Mesenchymal stem cell (in vitro differentiated cells and primary cell): ENCODE measurements at regions not wholly inside any gene's neighbourhood (a gene's known extent, or its start where the extent isn't known, plus 50 kb on each side); places are given as distances from the start of the nearest gene placed in this dataset.

Source experiments
- DNase-seq: peaks from one replicate; pipeline ENCODE4 v3.0.0-alpha.2; 2013
- H2AFZ ChIP-seq: one replicate; pipeline ENCODE4 v1.6.1; 2013; ENCODE audit warnings: low read depth, mild to moderate bottlenecking, control low read depth, inconsistent platforms, low read length, moderate library complexity
- H2AK5ac ChIP-seq: 2 replicates; pipeline ENCODE4 v1.6.1; 2013; ENCODE audit warnings: low read length, moderate library complexity, mild to moderate bottlenecking, inconsistent platforms; ENCODE audit not compliant: severe bottlenecking
- H2BK120ac ChIP-seq: one replicate; pipeline ENCODE4 v1.6.1; 2013; ENCODE audit warnings: low read depth, mild to moderate bottlenecking, inconsistent platforms, low read length, moderate library complexity
- H2BK12ac ChIP-seq, 2 experiments: one replicate each; pipeline ENCODE4 v1.6.1; 2013; ENCODE audit warnings: inconsistent platforms in 2 of 2, low read length in 2 of 2, mild to moderate bottlenecking in 2 of 2, moderate library complexity in 2 of 2, control low read depth in 1 of 2
- H2BK15ac ChIP-seq: one replicate; pipeline ENCODE4 v1.6.1; 2013; ENCODE audit warnings: mild to moderate bottlenecking, low read depth, inconsistent platforms; ENCODE audit not compliant: poor library complexity, severe bottlenecking
- H2BK5ac ChIP-seq: 2 replicates; pipeline ENCODE4 v1.6.1; 2013; ENCODE audit warnings: low read depth, mild to moderate bottlenecking, low read length, control low read depth, inconsistent platforms; ENCODE audit not compliant: poor library complexity, severe bottlenecking
- H3K14ac ChIP-seq, 2 experiments: one replicate each; pipeline ENCODE4 v1.6.1; 2013; ENCODE audit warnings: inconsistent platforms in 2 of 2, low read length in 2 of 2, control low read depth in 1 of 2, mild to moderate bottlenecking in 1 of 2, moderate library complexity in 1 of 2
- H3K18ac ChIP-seq, 2 experiments: one replicate each; pipeline ENCODE4 v1.6.1; 2013; ENCODE audit warnings: inconsistent platforms in 2 of 2, low read length in 2 of 2, control low read depth in 1 of 2, low read depth in 1 of 2, mild to moderate bottlenecking in 1 of 2
- H3K23ac ChIP-seq, 2 experiments: one replicate each; pipeline ENCODE4 v1.6.1; 2013; ENCODE audit warnings: inconsistent platforms in 2 of 2, low read length in 2 of 2, mild to moderate bottlenecking in 2 of 2, moderate library complexity in 2 of 2, control low read depth in 1 of 2
- H3K27ac ChIP-seq: 2 replicates; pipeline ENCODE4 v1.5.1; 2013; ENCODE audit warnings: mild to moderate bottlenecking, moderate library complexity, low read length, control low read depth, inconsistent platforms; ENCODE audit not compliant: poor library complexity, severe bottlenecking
- H3K27me3 ChIP-seq, 2 experiments: 2 replicates each; pipeline versions ENCODE4 v1.6.1 to v1.7.0; 2013; ENCODE audit warnings: low read length in 2 of 2, mild to moderate bottlenecking in 2 of 2, moderate library complexity in 2 of 2, control low read depth in 1 of 2, inconsistent platforms in 1 of 2; ENCODE audit not compliant: control insufficient read depth in 1 of 2, insufficient read depth in 1 of 2
- H3K36me3 ChIP-seq, 2 experiments: 2 replicates each; pipeline versions ENCODE4 v1.6.1 to v1.7.0; 2013; ENCODE audit warnings: low read length in 2 of 2, control low read depth in 1 of 2, inconsistent platforms in 1 of 2, low read depth in 1 of 2, mild to moderate bottlenecking in 1 of 2; ENCODE audit not compliant: insufficient read depth in 2 of 2, control insufficient read depth in 1 of 2
- H3K4ac ChIP-seq, 2 experiments: one replicate each; pipeline ENCODE4 v1.6.1; 2013; ENCODE audit warnings: inconsistent platforms in 2 of 2, low read length in 2 of 2, mild to moderate bottlenecking in 2 of 2, moderate library complexity in 2 of 2, control low read depth in 1 of 2, low read depth in 1 of 2
- H3K4me1 ChIP-seq: 2 replicates; pipeline ENCODE4 v1.6.1; 2013; ENCODE audit warnings: low read depth, low read length, control low read depth; ENCODE audit not compliant: control insufficient read depth, insufficient read depth
- H3K4me2 ChIP-seq: 2 replicates; pipeline ENCODE4 v1.6.1; 2013; ENCODE audit warnings: low read length, mild to moderate bottlenecking, inconsistent platforms; ENCODE audit not compliant: poor library complexity, severe bottlenecking
- H3K4me3 ChIP-seq, 2 experiments: 2 replicates each; pipeline versions ENCODE4 v1.5.1 to v1.7.0; 2013; ENCODE audit warnings: low read length in 2 of 2, mild to moderate bottlenecking in 2 of 2, control low read depth in 1 of 2, low read depth in 1 of 2; ENCODE audit not compliant: insufficient read depth in 1 of 2
- H3K79me1 ChIP-seq: replicated peaks from 2 replicates; pipeline ENCODE4 v1.6.1; 2013; ENCODE audit warnings: mild to moderate bottlenecking, control low read depth, low read length, inconsistent platforms; ENCODE audit not compliant: poor library complexity, severe bottlenecking
- H3K9ac ChIP-seq: 2 replicates; pipeline ENCODE4 v1.7.0; 2013; ENCODE audit warnings: mild to moderate bottlenecking, low read length, moderate library complexity
- H3K9me3 ChIP-seq: 2 replicates; pipeline ENCODE4 v1.7.0; 2013; ENCODE audit warnings: mild to moderate bottlenecking, low read length; ENCODE audit not compliant: control insufficient read depth
- H4K8ac ChIP-seq: one replicate; pipeline ENCODE4 v1.6.1; 2013; ENCODE audit warnings: inconsistent platforms, mild to moderate bottlenecking, low read length, moderate library complexity
- H4K91ac ChIP-seq: one replicate; pipeline ENCODE4 v1.6.1; 2013; ENCODE audit warnings: mild to moderate bottlenecking, low read length, inconsistent platforms
- WGBS: methylation state at CpG from one replicate; pipeline ENCODE4 v1.1.7; 2013; ENCODE audit warnings: mixed read lengths; 5-methylcytosine and 5-hydroxymethylcytosine counted together

DNA sequence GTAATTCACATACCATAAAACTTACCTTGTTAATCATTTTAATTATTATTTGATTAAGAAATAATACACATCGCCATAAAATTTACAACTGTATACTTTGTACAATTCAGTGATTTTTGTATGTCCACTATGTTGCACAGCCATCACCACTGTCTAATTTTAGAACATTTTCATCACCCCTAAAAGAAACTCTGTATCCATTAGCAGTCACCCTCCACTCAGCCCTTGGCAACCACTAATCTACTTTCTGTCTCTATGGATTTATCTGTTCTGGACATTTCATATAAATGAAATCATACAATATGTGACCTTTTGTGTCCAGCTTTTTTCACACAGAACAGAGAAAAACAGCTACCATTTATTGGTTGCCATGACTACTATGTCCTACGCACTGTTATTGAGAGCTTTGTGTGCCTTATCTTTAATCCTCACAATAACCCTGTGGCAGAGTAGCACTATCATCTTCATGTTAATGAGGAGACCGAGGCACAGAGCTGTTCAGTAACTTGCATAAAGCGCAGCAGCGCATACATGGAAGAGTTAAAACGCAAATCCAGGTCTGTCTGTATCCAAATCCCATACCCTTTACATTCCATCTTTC lies 64.6 kb upstream of the PAGE1 start:
- no peak overlapping the region for H3K4ac ChIP-seq
- no peak overlapping the region for H2BK120ac ChIP-seq
- no peaks in the 10 kb centered on the region for H3K36me3 ChIP-seq
- H3K27me3 ChIP-seq = peaks cover 0 to 47% of the 10 kb centered on the region in 2 experiments
- no peak overlapping the region for H3K27ac ChIP-seq
- H3K4me2 ChIP-seq = no peak overlapping the region
- no peak overlapping the region for H4K8ac ChIP-seq
- no peak overlapping the region for H3K4me3 ChIP-seq
- H2BK5ac ChIP-seq = no peak overlapping the region
- 56% methylated on average over 2 of the region's 6 CpGs for whole genome bisulfite sequencing
- no peak overlapping the region for H3K23ac ChIP-seq
- H3K79me1 ChIP-seq = no peaks in the 10 kb centered on the region
- H2BK15ac ChIP-seq = no peak overlapping the region
- no peak overlapping the region for H2BK12ac ChIP-seq
- H3K9me3 ChIP-seq = peaks cover under 1% of the 10 kb centered on the region
- no peaks in the 10 kb centered on the region for H3K4me1 ChIP-seq
- no peak overlapping the region for H3K9ac ChIP-seq
- H2AFZ ChIP-seq = no peak overlapping the region
- DNase-seq = no peak
- no peak overlapping the region for H2AK5ac ChIP-seq
- no peak overlapping the region for H3K14ac ChIP-seq
- no peak overlapping the region for H3K18ac ChIP-seq
- H4K91ac ChIP-seq = no peak overlapping the region

DNA sequence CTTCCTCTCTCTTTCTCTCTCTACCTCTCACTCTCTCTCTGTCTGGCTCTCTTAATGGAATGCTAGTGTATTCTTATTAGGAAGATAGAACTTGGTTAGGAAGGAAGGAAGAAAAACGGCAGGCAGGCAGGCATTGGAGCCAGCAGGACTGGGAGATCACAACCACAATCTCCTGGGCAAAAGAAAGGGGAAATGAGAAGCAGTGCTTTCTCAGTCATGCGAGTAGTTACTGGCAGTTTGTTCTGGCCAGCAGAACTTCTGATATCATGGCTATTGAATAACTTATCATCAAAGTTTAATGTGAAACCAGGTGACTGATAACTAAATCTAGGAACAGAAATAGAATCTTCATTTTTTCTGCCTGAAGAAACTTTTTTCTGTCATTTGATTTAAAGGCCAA lies 60.9 kb upstream of the PAGE1 start:
- 38% methylated on average over 1 of the region's 2 CpGs for WGBS
- H4K8ac ChIP-seq = no peak overlapping the region
- H3K4me3 ChIP-seq = no peak overlapping the region
- no peak overlapping the region for H3K4me2 ChIP-seq
- H3K9me3 ChIP-seq = peaks cover 4% of the 10 kb centered on the region
- no peak overlapping the region for H3K14ac ChIP-seq
- H2AK5ac ChIP-seq = no peak overlapping the region
- H3K9ac ChIP-seq = no peak overlapping the region
- H3K4me1 ChIP-seq = no peaks in the 10 kb centered on the region
- no peak overlapping the region for H2BK15ac ChIP-seq
- no peak overlapping the region for H2BK5ac ChIP-seq
- no peak for DNase-seq
- H3K18ac ChIP-seq = no peak overlapping the region
- peaks cover 0 to 49% of the 10 kb centered on the region in 2 experiments for H3K27me3 ChIP-seq
- H2AFZ ChIP-seq = no peak overlapping the region
- H3K4ac ChIP-seq = no peak overlapping the region
- no peak overlapping the region for H3K23ac ChIP-seq
- no peak overlapping the region for H2BK12ac ChIP-seq
- H2BK120ac ChIP-seq = no peak overlapping the region
- no peak overlapping the region for H3K27ac ChIP-seq
- H3K79me1 ChIP-seq = no peaks in the 10 kb centered on the region
- no peak overlapping the region for H4K91ac ChIP-seq
- H3K36me3 ChIP-seq = no peaks in the 10 kb centered on the region

- Histone ChIP-seq H2AFZ (no peak overlapping the region), H2BK120ac (no peak overlapping the region), H3K4me2 (no peak overlapping the region), H3K4me1 (no peaks in the 10 kb centered on the region), H3K4me3 (no peak overlapping the region), H3K23ac (no peak overlapping the region), H2BK5ac (no peak overlapping the region), H2BK15ac (no peak overlapping the region), H3K27ac (no peak overlapping the region), H3K14ac (no peak overlapping the region), H3K18ac (no peak overlapping the region), H4K91ac (no peak overlapping the region), H2AK5ac (no peak overlapping the region), H3K36me3 (no peaks in the 10 kb centered on the region), H2BK12ac (no peak overlapping the region), H3K9me3 (peaks cover 4% of the 10 kb centered on the region), H3K27me3 (peaks cover 0 to 56% of the 10 kb centered on the region in 2 experiments), H4K8ac (no peak overlapping the region), H3K9ac (no peak overlapping the region), H3K4ac (no peak overlapping the region), H3K79me1 (no peaks in the 10 kb centered on the region)
- peak; percentile 19 for DNase-seq
- 0% methylated on average over 4 of the region's 6 CpGs for WGBS
Measured at GRCh38 chrX:49754233-49754857, 58.6 kb upstream of the PAGE1 start.

GRCh38 chrX:49753691-49754090 lies 57.9 kb upstream of the PAGE1 start:
- H3K4me2 ChIP-seq = no peak overlapping the region
- H2BK12ac ChIP-seq = no peak overlapping the region
- H3K27me3 ChIP-seq = peaks cover 0 to 63% of the 10 kb centered on the region in 2 experiments
- no peaks in the 10 kb centered on the region for H3K4me1 ChIP-seq
- no peak for DNase-seq
- no peak overlapping the region for H2AFZ ChIP-seq
- no peak overlapping the region for H3K9ac ChIP-seq
- no peak overlapping the region for H3K14ac ChIP-seq
- 90% methylated on average over 4 of the region's 5 CpGs for WGBS
- H3K4me3 ChIP-seq = no peak overlapping the region
- no peak overlapping the region for H3K23ac ChIP-seq
- no peaks in the 10 kb centered on the region for H3K36me3 ChIP-seq
- no peaks in the 10 kb centered on the region for H3K79me1 ChIP-seq
- H3K27ac ChIP-seq = no peak overlapping the region
- no peak overlapping the region for H2BK120ac ChIP-seq
- H2AK5ac ChIP-seq = no peak overlapping the region
- no peak overlapping the region for H3K18ac ChIP-seq
- no peak overlapping the region for H4K8ac ChIP-seq
- peaks cover 4% of the 10 kb centered on the region for H3K9me3 ChIP-seq
- no peak overlapping the region for H3K4ac ChIP-seq
- H2BK5ac ChIP-seq = no peak overlapping the region
- H4K91ac ChIP-seq = no peak overlapping the region
- H2BK15ac ChIP-seq = no peak overlapping the region
